ENCODE measurements at regions not wholly inside any gene's neighbourhood (a gene's known extent, or its start where the extent isn't known, plus 50 kb on each side); places are given as distances from the start of the nearest gene placed in this dataset.
A peak's percentile ranks its signal among the peaks of the same experiment; 100 is the strongest.

- TF ChIP-seq POLR2A (IDR thresholded peaks at IDR 0.05): no peak
- TF ChIP-seq CTCF (IDR thresholded peaks at IDR 0.05): peak; percentile 12 to 41 (median 31)
Measured at GRCh38 chr3:181210275-181210674, 220.7 kb upstream of the DNAJC19 start.

Measured in tibial nerve (tissue), 3 donors.